NCI-H1417 treated with DMSO at 0.1 percent for 48 hours (cell line): ENCODE measurements at regions not wholly inside any gene's neighbourhood (a gene's known extent, or its start where the extent isn't known, plus 50 kb on each side); places are given as distances from the start of the nearest gene placed in this dataset.

Experiments used
- DNase-seq: peaks from one replicate; lab custom pipeline; 2025; lab: John Stamatoyannopoulos, UW

DNA sequence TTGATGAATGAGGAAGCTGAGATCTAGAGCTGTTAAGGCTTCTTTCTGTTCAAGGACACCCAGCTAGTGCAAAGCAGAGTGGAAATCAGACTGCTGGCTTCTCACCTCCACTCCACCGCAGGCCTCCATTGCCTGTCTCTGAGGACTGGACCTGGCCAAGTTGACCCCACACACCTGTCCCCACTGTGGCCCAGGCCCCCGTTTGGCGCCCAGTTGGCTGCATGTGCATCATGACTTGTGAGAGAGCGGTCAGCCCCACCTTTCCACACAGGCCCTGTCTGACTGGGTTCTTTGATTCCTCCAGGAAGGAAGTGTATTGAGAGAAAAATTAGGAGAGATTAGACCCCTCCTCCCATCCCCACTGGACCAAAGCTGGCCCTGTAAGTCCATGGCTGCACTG lies 206.3 kb upstream of the TLE3 start:
- DNase-seq: no peak

DNA sequence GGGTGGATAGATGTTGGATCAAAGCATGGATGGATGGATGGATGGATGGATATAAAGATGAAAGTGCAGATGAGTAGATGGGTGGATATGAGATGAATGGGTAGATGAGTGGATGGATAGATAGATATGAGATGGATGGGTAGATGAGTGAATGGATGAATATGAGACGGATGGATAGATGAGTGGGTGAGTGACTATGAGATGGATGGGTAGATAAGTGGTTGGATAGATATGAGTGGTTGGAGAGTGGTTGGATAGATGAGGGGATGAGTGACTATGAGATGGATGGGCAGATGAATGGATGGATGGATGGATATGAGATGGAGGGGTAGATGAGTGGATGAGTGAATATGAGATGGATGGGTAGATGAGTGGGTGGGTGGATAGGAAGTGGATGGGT lies 204.6 kb upstream of the TLE3 start:
- DNase-seq: no peak

DNA sequence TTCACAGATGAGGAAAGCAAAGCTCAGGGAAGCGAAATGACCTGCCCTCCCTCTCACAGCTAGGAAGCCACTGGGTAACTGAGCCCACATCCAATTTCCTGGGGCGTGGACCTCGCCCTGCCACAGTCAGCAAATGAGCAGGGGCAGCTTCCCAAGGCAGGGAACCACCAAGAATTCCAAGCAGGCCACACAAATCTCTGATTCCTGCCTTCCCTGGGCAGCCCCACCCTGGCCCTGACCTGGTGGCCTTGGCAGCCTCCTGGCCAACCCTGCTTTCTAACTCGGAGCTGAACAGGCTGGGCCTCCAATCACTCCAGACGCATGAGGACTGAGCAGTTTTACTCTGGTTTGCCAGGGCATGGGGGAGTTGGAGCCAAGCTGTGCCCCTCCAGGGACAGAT lies 203.7 kb upstream of the TLE3 start:
- no peak for DNase-seq

DNA sequence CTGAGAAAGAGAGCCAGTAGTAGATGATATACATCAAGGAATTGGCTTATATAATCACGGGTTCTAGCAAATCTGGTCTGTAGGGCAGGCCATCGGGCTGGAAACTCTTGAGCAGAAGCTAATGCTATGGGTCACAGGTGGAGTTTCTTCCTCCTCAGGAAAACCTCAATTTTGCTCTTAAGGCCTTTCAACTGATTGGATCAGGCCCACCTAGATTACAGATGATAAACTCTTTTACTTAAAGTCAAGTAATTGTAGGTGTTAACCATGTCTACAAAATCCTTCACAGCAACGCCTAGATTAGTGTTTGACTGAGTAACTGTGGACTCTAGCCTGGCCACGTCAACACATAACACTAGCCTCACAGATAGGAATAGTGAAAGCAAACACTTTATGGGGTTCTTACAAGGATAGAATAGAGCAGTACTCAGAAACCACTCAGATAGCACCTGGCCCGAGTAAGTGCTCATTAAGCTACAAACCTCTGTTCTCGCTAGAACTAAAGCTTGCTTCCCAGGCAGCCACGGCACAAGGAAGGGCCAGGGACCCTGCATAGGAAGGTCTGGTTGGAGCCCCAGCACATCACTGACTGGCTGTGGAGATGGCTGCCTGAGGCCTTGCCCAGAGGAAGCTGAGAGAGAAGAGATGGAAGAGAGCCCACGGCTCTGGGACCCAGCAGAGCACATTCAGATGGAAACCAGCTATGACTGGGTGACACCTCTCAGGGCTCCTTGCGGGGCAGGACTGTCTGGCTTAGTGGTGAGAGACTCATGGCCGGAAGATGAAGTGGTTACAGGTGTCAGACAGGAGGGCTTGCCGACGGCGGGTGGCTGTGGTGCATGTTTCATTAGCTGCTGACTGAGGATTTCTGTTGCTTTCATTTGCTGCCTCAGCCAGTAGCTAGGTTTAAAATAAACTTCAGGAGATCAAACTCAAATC lies 202.5 kb upstream of the TLE3 start:
- DNase-seq: no peak

DNA sequence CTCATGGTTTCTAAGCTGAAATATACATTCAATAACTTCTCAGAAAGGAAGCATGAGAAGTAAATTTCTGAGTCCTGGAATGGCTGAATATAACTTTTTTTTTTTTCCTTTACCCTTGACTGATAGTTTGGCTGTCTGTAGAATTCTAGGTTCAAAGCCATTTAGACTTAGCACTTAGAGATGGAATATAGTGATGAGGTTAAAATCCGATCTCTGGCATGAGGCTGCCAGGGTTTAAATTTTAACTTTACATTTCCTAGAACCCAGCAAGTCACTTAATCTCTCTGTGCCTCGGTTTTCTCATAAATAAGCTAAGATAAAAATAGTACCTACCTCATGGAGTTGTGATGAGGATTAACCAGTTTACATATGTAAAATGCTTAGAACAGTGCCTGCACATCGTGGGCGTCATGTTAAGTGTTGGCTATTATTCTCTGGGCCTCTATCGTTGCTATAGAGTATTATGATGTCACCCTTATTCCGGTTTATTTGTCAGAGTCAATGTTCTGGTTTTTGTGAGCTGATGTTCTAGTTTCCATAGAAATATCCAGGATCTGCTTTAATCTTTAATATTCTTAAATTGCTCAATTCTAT lies 199.8 kb upstream of the TLE3 start:
- no peak for DNase-seq

DNA sequence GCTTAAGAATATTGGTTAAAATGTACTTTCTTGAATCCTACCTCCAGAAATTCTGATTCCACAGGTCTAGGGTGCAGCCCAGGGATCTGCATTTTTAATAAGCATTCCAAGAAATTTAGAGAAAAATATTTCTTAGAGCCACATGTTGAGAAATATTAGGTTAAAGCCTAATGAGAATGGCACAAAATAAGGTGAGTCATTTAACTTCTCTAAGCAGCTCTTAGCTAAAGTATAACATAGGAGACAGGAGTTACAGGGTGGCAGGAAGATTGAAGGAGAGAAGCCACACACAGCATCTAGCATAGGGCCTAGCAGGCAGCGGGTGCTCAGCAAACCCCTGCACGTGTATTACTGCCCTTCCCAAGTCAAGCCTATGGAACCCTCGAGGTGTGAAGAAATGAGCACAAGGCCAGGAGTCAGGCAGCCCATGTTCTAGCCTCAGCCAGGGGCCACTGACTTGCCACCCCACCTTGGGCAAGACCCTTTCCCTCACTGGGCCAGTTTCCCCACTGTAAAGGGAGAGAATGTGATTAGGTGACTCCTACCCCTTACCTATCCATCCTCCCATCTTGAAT lies 197.1 kb upstream of the TLE3 start:
- DNase-seq: no peak

DNA sequence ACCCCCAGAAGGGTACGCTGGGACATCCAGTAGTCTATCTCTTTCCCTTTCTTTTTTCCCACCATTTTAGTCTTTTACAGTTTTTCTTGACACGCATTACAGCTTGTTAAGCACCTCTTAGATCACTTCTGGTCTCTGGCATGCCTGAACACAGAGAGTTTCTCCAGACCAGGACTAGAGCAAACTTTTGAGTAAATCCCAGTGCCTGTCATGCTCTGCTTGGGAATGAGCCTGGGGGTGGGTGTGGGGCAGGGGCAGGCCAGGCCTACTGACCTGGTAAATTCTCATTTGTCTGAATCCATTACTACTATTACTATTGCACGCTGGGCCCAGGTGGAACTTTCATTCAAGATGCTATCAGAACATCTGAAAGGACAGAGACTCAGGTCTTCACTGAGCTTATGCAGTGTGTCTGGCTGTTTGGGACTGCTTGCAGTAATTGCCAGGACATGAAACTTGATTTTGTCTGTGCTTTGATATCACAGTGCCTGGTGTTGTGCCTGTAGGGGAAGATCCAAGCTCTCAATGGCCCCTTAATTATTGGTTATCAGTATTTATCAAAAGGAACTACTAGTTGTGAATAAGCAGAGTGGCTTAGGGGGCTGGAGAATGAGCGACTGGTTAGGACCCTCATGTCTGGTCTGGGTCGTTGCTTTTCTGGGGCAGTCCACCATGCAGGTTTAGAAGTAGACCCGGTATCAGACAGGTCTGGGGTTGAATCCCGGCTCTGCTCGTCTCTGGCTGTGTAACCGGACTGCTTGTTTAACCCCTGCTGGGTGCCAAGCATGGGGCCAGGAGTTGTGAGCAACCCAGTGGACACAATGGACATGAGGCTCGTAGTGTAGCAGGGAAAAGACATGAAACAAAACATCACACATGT lies 196.1 kb upstream of the TLE3 start:
- no peak for DNase-seq

DNA sequence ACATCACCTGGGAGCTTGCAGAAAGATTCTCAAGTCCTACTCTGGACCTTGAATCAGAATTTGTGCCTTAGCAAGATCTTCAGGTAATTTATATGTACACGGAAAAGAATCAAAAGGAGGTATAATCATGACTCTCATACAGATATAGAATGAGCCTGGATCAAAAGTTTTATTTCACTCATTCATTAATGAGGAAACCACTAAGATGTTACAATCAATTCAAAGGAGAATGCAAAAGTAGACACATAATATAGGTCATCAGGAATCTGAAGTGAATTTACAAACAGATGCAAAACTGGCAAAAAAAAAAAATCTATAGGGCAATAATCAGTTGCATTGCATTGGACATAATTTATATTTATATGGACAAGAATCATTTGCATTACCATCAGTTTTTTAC lies 195.4 kb upstream of the TLE3 start:
- no peak for DNase-seq

DNA sequence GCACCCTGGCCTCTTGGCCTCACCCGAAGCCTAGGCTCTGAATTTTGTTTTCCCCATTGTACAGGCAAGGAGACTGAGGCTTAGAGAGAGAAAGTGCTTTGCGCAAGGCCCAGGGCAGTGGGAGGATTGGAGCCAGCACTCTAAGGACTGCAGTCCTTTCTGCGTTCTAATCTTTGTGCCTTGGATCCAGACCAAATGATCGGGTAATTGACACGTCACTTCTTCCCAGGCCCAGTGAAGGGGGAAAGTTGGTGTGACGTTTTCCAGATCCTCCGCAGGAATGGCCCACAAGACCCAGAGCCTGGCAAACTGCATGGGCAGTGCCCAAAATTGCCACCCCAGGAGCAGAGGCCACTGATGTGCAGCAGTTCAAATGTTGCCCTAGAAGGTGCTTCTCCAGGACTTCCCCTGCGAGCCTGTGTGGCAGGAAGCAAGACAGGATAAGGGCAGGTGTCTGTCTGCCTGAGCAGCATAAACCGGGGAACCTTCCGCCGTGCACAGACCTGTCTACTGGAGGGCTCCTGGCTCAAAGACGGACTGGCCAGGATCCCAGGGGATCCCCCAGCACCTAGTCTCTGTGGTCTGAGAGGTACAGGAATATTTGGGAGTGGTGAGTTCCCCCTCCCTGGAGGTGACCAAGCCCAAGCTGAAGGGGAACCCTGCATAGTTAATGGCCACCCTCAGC lies 194.5 kb upstream of the TLE3 start:
- DNase-seq: no peak

DNA sequence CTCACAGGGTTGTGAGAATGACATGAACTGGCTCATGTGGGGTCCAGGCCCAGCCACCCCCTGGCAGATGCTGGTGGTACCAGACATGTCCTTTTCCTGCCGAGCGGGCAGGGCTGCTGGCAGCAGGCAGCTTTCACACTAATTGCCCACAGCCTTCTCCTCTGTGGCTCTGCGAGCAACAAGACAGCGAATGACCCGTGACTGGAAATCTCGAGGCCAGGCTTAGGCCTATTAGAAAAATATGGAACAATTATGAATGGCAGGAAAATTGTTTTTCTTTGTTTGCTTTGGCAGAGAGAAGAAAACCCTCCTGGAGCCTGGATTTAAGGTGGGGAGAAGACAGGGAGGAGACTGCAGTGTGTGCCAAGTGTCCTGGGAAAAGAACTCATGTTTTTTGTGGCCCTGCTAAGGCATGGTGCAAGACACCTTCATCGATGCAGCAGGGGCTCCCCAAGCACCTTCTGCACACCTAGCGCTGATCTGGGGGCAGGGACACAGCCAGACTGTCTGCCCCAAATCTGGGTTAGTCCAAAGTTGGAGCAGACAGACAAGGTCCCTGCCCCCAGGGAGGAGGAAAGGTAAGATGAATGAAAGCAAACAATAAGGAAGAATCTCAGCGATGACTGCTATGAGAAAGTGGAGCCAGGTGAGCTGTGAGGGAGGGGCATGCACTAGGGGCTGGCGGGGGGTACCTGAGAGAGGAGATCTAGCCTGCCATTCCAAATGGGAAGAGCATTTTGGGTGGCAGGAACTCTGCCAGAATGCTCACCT lies 193.8 kb upstream of the TLE3 start:
- DNase-seq: no peak

DNA sequence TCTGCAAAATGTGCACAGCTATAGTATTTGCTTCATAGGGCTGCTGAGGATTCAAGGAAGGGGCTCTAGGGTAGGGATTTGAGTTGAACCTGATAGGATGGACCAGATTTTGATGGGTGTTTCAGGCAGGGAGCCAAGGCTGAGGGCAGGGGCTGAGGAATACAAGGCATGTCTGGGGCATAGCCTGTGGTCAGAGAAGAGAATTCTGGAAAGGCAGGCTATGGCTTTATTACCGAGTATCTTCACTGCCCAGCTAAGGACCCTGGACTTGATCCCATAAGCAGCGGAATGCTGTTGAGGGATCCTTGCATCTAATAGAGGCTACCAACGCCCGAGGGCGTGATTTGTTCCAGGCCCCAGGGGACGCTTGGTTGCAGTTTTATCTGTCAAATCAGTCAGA lies 193.0 kb upstream of the TLE3 start:
- DNase-seq: no peak

DNA sequence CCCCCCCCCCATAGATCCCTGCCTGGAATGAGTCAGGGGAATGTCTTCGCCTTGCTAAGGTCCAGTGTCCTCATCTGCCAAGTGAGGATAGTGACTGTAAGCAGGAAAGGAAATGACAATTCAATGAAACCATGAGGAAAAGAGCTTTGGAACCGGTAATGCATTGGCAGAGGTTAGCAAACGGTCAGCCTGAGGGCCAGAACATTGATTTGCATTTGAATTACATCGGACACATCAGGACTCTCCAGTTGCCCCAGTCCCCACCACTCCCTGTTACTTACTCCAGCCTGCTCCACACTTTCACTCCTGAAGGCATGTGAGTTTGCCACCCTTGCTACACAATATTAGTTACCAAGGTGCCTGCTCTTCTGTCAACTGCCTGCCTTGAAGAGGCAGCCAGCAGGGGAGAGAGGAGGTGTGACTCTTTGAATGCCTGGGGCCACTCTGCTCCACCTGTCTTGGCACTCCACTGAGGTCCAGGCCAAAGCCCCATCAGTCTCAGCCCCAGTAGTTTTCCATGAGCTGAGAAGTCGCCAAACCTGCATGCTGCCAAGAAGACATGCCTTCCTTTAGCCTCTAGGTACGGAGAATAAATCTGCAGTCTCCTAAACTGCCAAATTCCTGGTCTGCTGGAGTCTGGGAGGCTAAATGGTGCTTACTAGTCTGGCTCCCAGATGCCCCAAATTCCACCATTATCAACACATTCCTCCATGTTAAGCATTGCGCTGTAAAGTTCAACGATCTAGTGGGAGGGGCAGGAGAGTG lies 191.7 kb upstream of the TLE3 start:
- no peak for DNase-seq

DNA sequence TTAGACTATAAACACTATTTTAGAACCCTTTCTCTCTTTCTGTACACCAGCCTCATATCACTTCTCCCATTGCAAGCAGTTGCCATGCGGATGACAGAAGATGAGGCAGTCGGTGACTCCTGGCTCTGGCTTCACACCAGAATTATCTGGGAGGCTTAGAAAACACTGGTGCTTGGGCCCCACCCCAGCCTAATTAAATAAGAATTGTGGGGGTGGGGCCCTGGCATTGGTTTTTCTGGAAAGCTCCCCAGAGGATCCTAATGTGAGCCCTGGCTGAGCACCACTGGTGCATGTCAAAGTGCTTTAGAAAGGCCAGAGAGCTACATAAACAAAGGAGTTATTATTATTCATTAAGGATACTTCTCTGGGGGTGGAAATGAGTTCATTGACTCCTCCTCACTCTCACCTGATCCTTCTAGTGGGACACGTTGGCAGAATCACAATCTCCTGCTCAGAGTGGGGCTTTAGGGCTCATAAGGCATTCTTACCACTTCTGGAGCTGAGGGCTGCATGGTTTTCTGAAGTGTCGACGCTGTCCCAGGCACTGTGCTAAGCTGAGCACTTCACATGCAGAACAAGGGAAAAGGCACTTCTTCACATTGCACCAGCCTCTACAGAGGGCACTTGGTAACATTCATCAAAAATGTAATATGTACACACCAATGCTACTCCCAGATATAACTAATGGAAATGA lies 188.5 kb upstream of the TLE3 start:
- no peak for DNase-seq

DNA sequence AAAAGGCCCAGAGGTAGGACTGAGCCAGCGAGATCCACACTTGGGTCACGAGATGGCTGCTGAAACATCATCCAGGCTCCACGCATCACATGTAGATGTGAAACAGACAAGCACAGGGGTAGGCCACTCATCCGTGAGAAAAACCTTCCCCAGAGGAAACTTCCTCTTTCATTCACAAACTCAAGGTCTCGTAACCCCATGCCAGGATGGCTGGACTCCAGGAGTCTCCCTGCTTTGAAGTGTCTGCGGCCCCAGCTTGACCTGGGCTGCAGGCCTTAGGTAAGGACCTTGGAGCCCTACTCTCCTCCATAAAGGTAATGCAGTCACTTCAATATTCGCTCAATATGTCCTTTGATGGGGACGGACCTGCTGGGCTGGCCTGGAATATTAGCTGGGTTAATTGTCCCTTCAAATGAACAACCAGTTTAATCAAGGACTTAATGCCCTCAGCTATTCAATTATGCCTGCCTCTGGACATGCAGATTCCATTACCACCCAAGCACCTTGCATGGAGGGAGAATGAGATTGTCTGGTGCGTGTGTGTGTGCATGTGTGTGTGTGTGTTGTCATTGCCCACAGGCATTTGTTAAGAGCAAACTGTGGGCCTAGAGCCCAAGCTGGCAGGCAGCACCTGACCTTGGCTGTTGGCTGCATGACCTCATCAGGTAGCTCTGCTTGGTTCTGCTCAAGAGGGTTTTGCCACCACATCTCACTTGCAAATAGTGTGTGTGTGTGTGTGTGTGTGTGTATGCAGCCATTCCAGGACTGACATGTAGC lies 186.9 kb upstream of the TLE3 start:
- no peak for DNase-seq

DNA sequence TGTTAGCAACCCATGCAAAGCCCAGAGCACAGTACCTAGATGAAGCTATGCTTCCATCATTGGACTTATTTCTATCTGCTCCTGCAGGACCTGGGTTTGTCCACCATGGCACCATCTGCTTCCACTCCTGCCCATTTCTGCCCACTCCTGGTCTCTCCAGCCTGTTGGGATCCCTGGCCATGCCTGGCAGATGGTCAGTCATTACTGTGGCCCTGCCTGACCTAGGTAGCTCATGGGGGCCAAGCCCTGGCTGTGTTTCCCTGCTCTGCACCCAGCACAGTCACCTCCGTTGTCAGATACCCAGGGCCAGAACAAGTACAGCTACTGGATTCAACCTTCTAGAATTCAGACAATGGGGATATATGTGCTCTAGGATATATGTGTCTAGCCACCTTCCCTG lies 185.8 kb upstream of the TLE3 start:
- no peak for DNase-seq

DNA sequence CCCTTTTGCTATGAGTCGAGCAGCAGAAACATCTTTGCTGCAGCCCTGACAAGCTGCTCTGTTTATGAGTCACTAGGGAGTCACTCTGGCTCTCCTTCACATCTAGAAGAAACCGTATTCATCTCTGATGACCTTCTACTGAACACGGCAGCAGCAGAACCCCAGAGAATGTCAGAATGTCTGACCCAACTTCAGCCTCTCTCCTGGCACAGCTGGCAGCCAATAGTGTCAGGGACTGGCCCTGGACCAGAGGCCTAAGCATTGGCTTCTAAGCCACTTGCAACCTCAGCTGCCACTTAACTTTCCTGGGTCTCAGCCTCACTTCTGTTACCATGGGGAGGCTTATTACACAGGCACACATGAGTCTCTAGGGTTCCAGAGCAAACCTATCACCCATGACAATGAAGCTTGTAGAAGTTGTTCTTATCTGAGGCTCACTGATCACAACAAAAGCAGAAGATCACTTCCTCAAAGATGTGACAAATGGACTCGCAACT lies 184.1 kb upstream of the TLE3 start:
- DNase-seq: no peak

DNA sequence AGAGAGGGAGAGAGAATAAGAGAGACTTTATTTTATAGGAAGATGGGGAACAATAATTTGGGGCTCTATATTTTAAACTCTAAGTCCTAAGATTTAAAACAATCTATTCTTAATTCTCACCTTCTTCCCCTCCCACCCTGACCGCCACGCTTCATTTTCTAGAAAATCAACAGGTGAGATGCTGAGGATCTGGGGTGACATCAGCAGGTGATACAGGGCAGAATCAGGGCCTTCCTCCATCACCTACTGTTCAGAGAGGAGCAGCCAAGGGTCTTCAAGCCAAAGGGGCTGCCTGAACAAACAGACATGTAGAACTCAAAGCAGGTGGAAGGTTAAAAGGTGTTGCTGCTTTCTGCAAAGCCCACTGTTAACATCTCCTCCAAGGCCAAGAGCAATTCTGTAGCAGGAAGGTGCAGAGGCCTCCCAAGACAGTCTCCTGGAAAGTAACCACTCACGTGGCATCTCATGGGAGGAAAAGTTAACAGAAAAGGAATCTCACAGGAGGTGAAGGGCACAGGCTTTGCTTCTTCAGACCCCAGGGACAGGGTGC lies 183.6 kb upstream of the TLE3 start:
- no peak for DNase-seq

DNA sequence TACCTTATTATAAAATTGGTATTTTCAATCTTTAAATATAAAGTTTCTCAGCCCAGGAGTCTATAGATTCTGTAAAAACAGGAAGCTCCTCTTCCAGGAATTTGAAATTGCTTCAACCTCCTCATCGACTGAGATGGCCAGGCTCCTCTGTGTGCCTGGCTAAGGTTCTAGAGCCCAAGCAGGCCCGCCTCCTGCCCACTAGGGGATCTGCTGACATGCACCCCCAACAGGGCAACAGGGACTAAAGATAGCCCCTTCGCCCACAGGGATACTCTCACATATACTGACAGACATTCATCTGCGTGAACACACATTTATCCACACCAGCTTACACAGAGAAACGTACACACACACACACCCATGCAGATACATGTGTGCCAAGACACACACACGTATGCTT lies 183.1 kb upstream of the TLE3 start:
- DNase-seq: no peak
